Thyroid gland (tissue), 4 donors: ENCODE measurements at regions not wholly inside any gene's neighbourhood (a gene's known extent, or its start where the extent isn't known, plus 50 kb on each side); places are given as distances from the start of the nearest gene placed in this dataset.

Source experiments
- POLR2A ChIP-seq, 2 donors: fragments of 450-650 bp; IDR thresholded peaks; one replicate each; pipeline ENCODE4 v1.6.1; 2017; ENCODE audit warnings: antibody characterized with exemption in 2 of 2, mild to moderate bottlenecking in 2 of 2, moderate library complexity in 1 of 2
- TF ChIP-seq, protein P1 (sequence below), 6 experiments: fragments of 200-600 bp in 3 of 6; fragments of 450-650 bp in 3 of 6; sonication (generic) in 3 of 6; IDR thresholded peaks; one replicate each; pipeline ENCODE4 v1.5.1; 2016 to 2019; ENCODE audit warnings: antibody characterized with exemption in 6 of 6, mild to moderate bottlenecking in 2 of 6, inconsistent platforms in 1 of 6, moderate library complexity in 1 of 6

DNA sequence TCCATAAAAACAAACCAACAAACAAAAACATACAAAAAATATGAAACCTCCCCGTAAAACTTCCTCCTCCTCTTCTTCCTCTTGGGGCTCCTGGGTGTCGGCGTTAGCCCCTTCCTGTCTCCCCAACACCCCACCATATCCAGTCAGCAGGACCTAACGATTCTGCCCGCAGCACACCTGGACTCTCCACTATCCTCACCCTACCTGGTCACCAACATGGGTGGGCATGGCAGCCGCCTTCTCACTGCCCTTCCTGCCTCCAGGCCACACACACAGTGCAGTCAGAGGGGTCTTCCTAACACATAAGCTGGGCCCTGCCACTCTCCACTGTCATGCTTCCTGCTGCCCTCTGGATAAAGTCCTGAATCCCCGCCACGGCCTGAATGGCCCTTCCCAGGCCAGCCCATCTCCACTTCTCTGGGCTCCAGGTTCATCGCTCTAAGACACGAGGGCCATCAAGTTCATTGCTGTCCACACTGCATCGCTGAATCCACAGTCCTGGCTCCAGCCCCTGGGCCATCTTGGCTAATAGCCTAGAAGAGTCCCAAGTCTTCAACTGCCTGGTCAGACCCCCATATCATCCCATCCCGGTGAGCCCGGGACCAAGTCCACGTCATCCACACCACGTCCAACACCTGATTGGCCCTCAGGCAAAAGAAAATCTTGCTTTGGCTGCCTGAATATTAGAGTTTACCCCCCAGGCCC lies 76.2 kb downstream of the IGLL1 start:
- TF ChIP-seq, protein P1, sequence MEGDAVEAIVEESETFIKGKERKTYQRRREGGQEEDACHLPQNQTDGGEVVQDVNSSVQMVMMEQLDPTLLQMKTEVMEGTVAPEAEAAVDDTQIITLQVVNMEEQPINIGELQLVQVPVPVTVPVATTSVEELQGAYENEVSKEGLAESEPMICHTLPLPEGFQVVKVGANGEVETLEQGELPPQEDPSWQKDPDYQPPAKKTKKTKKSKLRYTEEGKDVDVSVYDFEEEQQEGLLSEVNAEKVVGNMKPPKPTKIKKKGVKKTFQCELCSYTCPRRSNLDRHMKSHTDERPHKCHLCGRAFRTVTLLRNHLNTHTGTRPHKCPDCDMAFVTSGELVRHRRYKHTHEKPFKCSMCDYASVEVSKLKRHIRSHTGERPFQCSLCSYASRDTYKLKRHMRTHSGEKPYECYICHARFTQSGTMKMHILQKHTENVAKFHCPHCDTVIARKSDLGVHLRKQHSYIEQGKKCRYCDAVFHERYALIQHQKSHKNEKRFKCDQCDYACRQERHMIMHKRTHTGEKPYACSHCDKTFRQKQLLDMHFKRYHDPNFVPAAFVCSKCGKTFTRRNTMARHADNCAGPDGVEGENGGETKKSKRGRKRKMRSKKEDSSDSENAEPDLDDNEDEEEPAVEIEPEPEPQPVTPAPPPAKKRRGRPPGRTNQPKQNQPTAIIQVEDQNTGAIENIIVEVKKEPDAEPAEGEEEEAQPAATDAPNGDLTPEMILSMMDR (IDR thresholded peaks at IDR 0.05), result no peak
- TF ChIP-seq POLR2A (IDR thresholded peaks at IDR 0.05), result no peak
